PFSK-1 (cell line): ENCODE measurements at regions not wholly inside any gene's neighbourhood (a gene's known extent, or its start where the extent isn't known, plus 50 kb on each side); places are given as distances from the start of the nearest gene placed in this dataset.

Experiments used
- FOXP2 ChIP-seq: optimal IDR thresholded peaks from 2 replicates; pipeline ENCODE3; 2011; ENCODE audit warnings: borderline replicate concordance, control low read depth, inconsistent platforms; ENCODE audit not compliant: insufficient read depth; ENCODE audit errors: extremely low read length, extremely low read depth
- POLR2AphosphoS5 ChIP-seq: IDR thresholded peaks from 2 replicates; pipeline ENCODE4 v1.6.1; 2012; ENCODE audit warnings: low read depth, mild to moderate bottlenecking, control low read depth, low read length, moderate library complexity
- REST ChIP-seq, 2 experiments: IDR thresholded peaks; 2 replicates each; pipeline versions ENCODE4 v1.6.1 to v1.8.0; 2011 to 2012; ENCODE audit warnings: low read depth in 2 of 2, low read length in 2 of 2, control low read depth in 1 of 2, inconsistent platforms in 1 of 2, mild to moderate bottlenecking in 1 of 2, moderate library complexity in 1 of 2; ENCODE audit not compliant: insufficient read depth in 1 of 2
- SIN3A ChIP-seq: IDR thresholded peaks from 2 replicates; pipeline ENCODE4 v1.6.1; 2012; ENCODE audit warnings: mild to moderate bottlenecking, low read length, moderate library complexity, borderline replicate concordance; ENCODE audit not compliant: insufficient read depth
- TAF1 ChIP-seq: IDR thresholded peaks from 2 replicates; pipeline ENCODE4 v1.6.1; 2012; ENCODE audit warnings: low read length, control low read depth, borderline replicate concordance; ENCODE audit not compliant: insufficient read depth

GRCh38 chr16:55943267-55943666 lies 68.1 kb upstream of the CES5A start:
- TF ChIP-seq POLR2AphosphoS5 (no peak), REST (IDR thresholded peaks at IDR 0.05; ENCODE audit: insufficient read depth in 1 of 2, low read depth in 2 of 2, low read length in 2 of 2) (no peak), SIN3A (no peak), TAF1 (no peak), FOXP2 (no peak)

- TF ChIP-seq TAF1: no peak
- no peak for TF ChIP-seq FOXP2
Observed at GRCh38 chr16:55942821-55943220, 67.6 kb upstream of the CES5A start.

GRCh38 chr16:55941552-55941951 lies 66.4 kb upstream of the CES5A start:
- TF ChIP-seq REST (IDR thresholded peaks at IDR 0.05; ENCODE audit: insufficient read depth in 1 of 2, low read depth in 2 of 2, low read length in 2 of 2): no peak
- TF ChIP-seq POLR2AphosphoS5: no peak
- no peak for TF ChIP-seq SIN3A
- TF ChIP-seq FOXP2: no peak
- no peak for TF ChIP-seq TAF1

- no peak for TF ChIP-seq TAF1
- no peak for TF ChIP-seq SIN3A
- TF ChIP-seq FOXP2: no peak
- TF ChIP-seq REST (IDR thresholded peaks at IDR 0.05; ENCODE audit: insufficient read depth in 1 of 2, low read depth in 2 of 2, low read length in 2 of 2): no peak
- TF ChIP-seq POLR2AphosphoS5: no peak
Observed at GRCh38 chr16:55938126-55938525, 63.0 kb upstream of the CES5A start.

GRCh38 chr16:55933038-55933437 lies 57.9 kb upstream of the CES5A start:
- TF ChIP-seq TAF1 (no peak), SIN3A (no peak), FOXP2 (no peak), POLR2AphosphoS5 (no peak), REST (IDR thresholded peaks at IDR 0.05; ENCODE audit: insufficient read depth in 1 of 2, low read depth in 2 of 2, low read length in 2 of 2) (no peak)
